LHCN-M2 (cell line): ENCODE measurements at regions not wholly inside any gene's neighbourhood (a gene's known extent, or its start where the extent isn't known, plus 50 kb on each side); places are given as distances from the start of the nearest gene placed in this dataset.

Source experiments
- DNase-seq: peaks from one replicate; pipeline ENCODE4 v3.0.0-alpha.2; 2012; ENCODE audit warnings: low read depth

- peak; percentile 52 for DNase-seq
These were observed 521.3 kb upstream of the SEMA6D start for GRCh38 chr15:47196048-47196447.

- no peak for DNase-seq
These were observed 513.3 kb upstream of the SEMA6D start for GRCh38 chr15:47203993-47204392.

- no peak for DNase-seq
These were observed 510.8 kb upstream of the SEMA6D start for GRCh38 chr15:47206358-47206978.

GRCh38 chr15:47209591-47209990, 507.7 kb upstream of the SEMA6D start:
- no peak for DNase-seq

GRCh38 chr15:47212222-47213010, 504.9 kb upstream of the SEMA6D start:
- DNase-seq, result no peak

GRCh38 chr15:47213883-47214282, 503.4 kb upstream of the SEMA6D start:
- DNase-seq, result no peak

- no peak for DNase-seq
These were observed 499.0 kb upstream of the SEMA6D start for GRCh38 chr15:47218295-47218694.

GRCh38 chr15:47244361-47244760, 472.9 kb upstream of the SEMA6D start:
- DNase-seq, result no peak

- no peak for DNase-seq
These were observed 471.0 kb upstream of the SEMA6D start for GRCh38 chr15:47246317-47246716.

- no peak for DNase-seq
These were observed 458.8 kb upstream of the SEMA6D start for GRCh38 chr15:47258521-47258920.

GRCh38 chr15:47265686-47266085, 451.6 kb upstream of the SEMA6D start:
- no peak for DNase-seq

GRCh38 chr15:47266566-47266965, 450.7 kb upstream of the SEMA6D start:
- no peak for DNase-seq

- no peak for DNase-seq
These were observed 443.4 kb upstream of the SEMA6D start for GRCh38 chr15:47273864-47274263.

- no peak for DNase-seq
These were observed 434.1 kb upstream of the SEMA6D start for GRCh38 chr15:47283246-47283645.

GRCh38 chr15:47288794-47289193, 428.5 kb upstream of the SEMA6D start:
- no peak for DNase-seq

- no peak for DNase-seq
These were observed 427.6 kb upstream of the SEMA6D start for GRCh38 chr15:47289656-47290055.

GRCh38 chr15:47291767-47292166, 425.5 kb upstream of the SEMA6D start:
- no peak for DNase-seq

GRCh38 chr15:47292638-47293190, 424.6 kb upstream of the SEMA6D start:
- no peak for DNase-seq

- no peak for DNase-seq
These were observed 423.7 kb upstream of the SEMA6D start for GRCh38 chr15:47293466-47294162.

- DNase-seq, result no peak
These were observed 422.5 kb upstream of the SEMA6D start for GRCh38 chr15:47294765-47295259.

GRCh38 chr15:47296881-47297280, 420.4 kb upstream of the SEMA6D start:
- DNase-seq, result no peak

- DNase-seq, result no peak
These were observed 417.4 kb upstream of the SEMA6D start for GRCh38 chr15:47299846-47300434.
